SK-N-SH treated with all-trans-retinoic acid at 6 μM for 48 hours (cell line): ENCODE measurements at regions not wholly inside any gene's neighbourhood (a gene's known extent, or its start where the extent isn't known, plus 50 kb on each side); places are given as distances from the start of the nearest gene placed in this dataset.

Source experiments
- BACH2 ChIP-seq: fragments of 250-450 bp; sonication (Bioruptor Pico); IDR thresholded peaks from 2 replicates; pipeline ENCODE4 v1.9.0; 2021; ENCODE audit warnings: mild to moderate bottlenecking, borderline replicate concordance
- CREB5 ChIP-seq: fragments of 250-450 bp; sonication (Bioruptor Pico); IDR thresholded peaks from 2 replicates; pipeline ENCODE4 v1.5.1; 2020; ENCODE audit warnings: low read depth, mild to moderate bottlenecking, moderate library complexity
- OSR1 ChIP-seq: fragments of 250-450 bp; sonication (Bioruptor Pico); IDR thresholded peaks from 2 replicates; pipeline ENCODE4 v1.8.0; 2022; ENCODE audit warnings: moderate library complexity, mild to moderate bottlenecking, inconsistent platforms
- PATZ1 ChIP-seq: fragments of 250-450 bp; sonication (Bioruptor Pico); IDR thresholded peaks from 2 replicates; pipeline ENCODE4 v1.8.0; 2020; ENCODE audit warnings: mild to moderate bottlenecking, moderate library complexity, borderline replicate concordance
- POU6F1 ChIP-seq: fragments of 250-450 bp; sonication (Bioruptor Pico); IDR thresholded peaks from 2 replicates; pipeline ENCODE4 v1.8.0; 2021; ENCODE audit warnings: low read depth, mild to moderate bottlenecking, moderate library complexity, borderline replicate concordance
- RARB ChIP-seq: fragments of 250-450 bp; sonication (Bioruptor Pico); IDR thresholded peaks from 2 replicates; pipeline ENCODE4 v1.8.0; 2021; ENCODE audit warnings: mild to moderate bottlenecking, moderate library complexity
- SNAI2 ChIP-seq: fragments of 250-450 bp; sonication (Bioruptor Pico); IDR thresholded peaks from 2 replicates; pipeline ENCODE4 v1.5.0; 2020; ENCODE audit warnings: mild to moderate bottlenecking, moderate library complexity
- ZFP3 ChIP-seq: fragments of 250-450 bp; sonication (Bioruptor Pico); IDR thresholded peaks from 2 replicates; pipeline ENCODE4 v1.5.0; 2020; ENCODE audit warnings: mild to moderate bottlenecking, moderate library complexity
- ZFP30 ChIP-seq: fragments of 450-650 bp; formaldehyde crosslinking; IDR thresholded peaks from 2 replicates; pipeline ENCODE4 v1.5.0; 2022; ENCODE audit warnings: mild to moderate bottlenecking, moderate library complexity

- TF ChIP-seq PATZ1 (no peak), ZFP3 (CRISPR knock-in tag) (no peak), ZFP30 (CRISPR knock-in tag) (no peak), SNAI2 (CRISPR knock-in tag) (no peak), CREB5 (CRISPR knock-in tag) (no peak), POU6F1 (CRISPR knock-in tag) (no peak), BACH2 (CRISPR knock-in tag) (no peak), OSR1 (CRISPR knock-in tag) (no peak), RARB (CRISPR knock-in tag) (no peak)
Observed at GRCh38 chr2:66344087-66344663, 90.8 kb upstream of the MEIS1 start.
